Loucy (cell line): ENCODE measurements at regions not wholly inside any gene's neighbourhood (a gene's known extent, or its start where the extent isn't known, plus 50 kb on each side); places are given as distances from the start of the nearest gene placed in this dataset.

ENCODE experiments used
- CTCF ChIP-seq: fragments of 200-600 bp; sonication (generic); conservative IDR thresholded peaks from 2 replicates; pipeline ENCODE4 v1.5.1; 2014; ENCODE audit warnings: mild to moderate bottlenecking, antibody characterized with exemption, low read length
- EZH2phosphoT487 ChIP-seq: fragments of 200-600 bp; IDR thresholded peaks from 2 replicates; pipeline ENCODE4 v1.6.1; 2018; ENCODE audit warnings: antibody characterized with exemption, mild to moderate bottlenecking, moderate library complexity, borderline replicate concordance

- no peak for TF ChIP-seq CTCF
- no peak for TF ChIP-seq EZH2phosphoT487
Observed at GRCh38 chr4:183035256-183035655, 63.8 kb upstream of the WWC2 start.
